DMS53 treated with DMSO at 0.1 percent for 48 hours (cell line): ENCODE measurements at regions not wholly inside any gene's neighbourhood (a gene's known extent, or its start where the extent isn't known, plus 50 kb on each side); places are given as distances from the start of the nearest gene placed in this dataset.
"Not testable (repeated sequence)": the region's sequence is repeated elsewhere in the genome, so short reads cannot be mapped to it uniquely, and the experiment has no call there.

Source experiments
- DNase-seq: peaks from one replicate; lab custom pipeline; 2025; ENCODE audit not compliant: unreplicated experiment; lab: John Stamatoyannopoulos, UW

DNA sequence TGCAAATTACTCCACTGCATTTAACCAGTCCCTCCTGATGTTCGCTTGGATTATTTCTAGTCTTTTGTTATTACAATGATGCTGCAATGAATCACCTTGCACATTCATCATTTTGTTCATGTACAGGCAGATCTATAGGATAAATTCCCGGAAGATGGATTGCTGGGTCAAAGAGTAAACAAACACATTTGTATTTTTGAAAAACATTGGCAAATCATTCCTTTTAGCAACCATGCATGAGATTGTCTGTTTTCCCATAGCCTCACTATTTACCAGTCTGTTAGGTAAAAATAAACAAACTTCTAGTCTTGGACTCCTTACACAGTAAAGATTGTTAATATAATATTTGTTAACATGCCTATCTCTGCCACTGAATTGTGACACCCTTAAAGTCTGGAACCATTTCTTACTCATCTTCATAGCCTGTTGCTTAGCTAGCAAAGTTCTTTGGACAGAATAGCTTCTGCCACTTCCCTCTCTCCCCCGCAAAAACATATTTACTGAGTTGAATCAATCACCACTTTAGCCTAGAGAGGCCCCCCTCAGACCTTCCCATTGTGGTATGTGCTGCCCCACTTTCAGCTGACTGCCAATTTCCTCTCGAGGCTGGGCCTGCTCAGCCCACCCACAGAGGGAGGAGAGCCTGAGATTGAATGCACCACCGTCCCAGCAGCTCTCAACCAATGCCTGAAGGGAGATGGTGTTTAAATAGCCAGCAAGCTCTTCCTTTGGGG, 108.4 kb upstream of the ATXN3L start:
- no peak for DNase-seq

DNA sequence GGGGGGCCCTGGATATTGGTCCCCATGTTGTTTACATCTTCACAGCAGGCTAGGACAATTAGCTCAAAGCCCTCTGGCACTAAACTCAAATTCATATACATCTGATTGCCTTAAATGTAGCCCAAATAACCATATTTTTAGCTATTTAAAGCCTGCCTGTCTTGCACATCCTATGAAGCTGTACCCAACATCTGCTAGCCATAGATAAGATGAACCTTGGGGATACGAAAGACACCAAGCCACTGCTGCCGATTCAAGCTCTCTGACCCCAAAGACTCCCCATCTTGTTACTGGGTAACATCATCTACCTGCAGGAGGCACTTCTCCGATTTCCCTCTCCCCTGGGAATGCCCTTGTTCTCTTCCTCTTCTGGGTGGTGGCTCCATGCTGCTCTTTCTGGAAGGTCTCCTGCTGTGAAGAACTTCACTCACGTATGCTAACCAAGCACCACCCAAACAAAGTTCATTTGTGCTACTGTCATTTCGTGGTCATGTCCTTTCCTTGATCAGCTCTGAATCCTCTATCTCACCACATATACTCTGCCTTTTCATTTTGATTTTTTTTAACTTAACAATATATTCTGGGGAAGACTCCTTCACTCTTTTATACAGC, 107.7 kb upstream of the ATXN3L start:
- no peak for DNase-seq

GRCh38 chrX:13420545-13421183, 100.8 kb upstream of the ATXN3L start:
- DNase-seq: no peak

DNA sequence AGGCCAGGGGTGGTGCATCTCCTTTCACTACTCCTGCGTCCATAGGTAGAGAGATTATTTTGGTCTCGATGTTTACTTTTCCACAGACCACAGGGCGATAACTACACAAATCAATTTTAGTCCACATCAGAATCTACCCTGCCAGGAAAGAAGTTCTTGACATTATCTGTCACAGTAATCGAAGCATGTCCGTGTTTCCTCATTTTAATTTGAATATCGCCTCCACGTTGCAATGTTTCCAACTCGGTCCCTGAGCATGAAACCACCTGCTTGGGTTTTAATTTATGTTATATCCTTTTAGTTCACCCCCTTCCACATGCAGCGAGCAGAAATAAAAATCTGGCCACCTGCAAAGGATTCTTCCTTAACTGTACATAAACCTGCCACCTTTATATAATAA, 100.1 kb upstream of the ATXN3L start:
- DNase-seq: no peak

- DNase-seq: no peak
These were observed 99.4 kb upstream of the ATXN3L start for GRCh38 chrX:13419276-13419675.

- DNase-seq: no peak
These were observed 98.6 kb upstream of the ATXN3L start for GRCh38 chrX:13418126-13419097.

- no peak for DNase-seq
These were observed 95.7 kb upstream of the ATXN3L start for GRCh38 chrX:13415509-13415908.

GRCh38 chrX:13414006-13414647, 94.3 kb upstream of the ATXN3L start:
- DNase-seq: no peak

DNA sequence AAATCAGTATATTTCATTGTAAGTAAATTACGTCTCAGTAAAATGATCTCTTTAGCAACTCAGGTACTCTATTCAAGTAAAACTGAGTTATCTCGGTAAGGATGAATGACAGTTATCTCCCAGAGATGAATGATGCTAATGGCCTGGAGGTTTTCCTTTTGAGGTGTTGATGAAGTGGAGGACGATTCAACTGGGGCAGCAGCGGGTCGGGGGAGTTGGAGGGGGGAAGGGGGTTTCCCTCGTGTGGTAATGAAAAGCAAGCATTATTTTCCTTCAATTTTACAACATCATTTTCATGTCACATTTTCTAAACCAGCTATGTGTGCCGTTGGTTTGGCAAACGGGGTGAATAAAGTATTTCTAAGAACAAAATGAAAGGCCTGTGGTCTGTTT, 92.4 kb upstream of the ATXN3L start:
- DNase-seq: no peak

DNA sequence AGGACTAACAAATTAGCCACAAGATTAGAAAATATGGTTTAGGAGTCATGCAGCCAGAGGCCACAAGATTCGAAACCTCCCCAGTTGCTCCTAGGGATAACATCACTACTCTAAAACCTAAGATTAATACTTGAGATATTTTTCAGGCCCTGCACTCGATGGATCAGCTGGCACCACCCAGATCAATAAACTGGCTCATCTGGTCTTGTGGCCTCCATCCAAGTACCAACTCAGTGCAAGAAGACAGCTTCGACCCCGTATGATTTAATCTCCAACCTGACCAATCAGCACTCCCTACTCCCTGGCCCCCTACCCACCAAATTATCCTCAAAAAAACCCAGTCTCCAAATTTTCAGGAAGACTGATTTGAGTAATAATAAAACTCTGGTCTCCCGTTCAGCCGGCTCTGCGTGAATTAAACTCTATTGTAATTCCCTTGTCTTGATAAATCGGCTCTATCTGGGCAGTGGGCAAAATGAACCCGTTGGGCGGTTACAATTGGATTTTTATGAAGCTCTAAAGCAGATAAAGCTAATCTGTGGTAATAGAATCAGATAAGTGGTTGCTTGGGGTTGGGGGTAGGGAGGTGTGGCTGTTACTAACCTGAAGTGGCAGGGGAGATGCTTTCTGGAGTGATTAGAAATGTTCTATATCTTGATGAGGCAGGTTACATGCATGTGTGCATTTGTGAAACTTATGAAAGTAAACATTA, 91.8 kb upstream of the ATXN3L start:
- no peak for DNase-seq

- not testable (repeated sequence) for DNase-seq
These were observed 88.7 kb upstream of the ATXN3L start for GRCh38 chrX:13408599-13408998.

DNA sequence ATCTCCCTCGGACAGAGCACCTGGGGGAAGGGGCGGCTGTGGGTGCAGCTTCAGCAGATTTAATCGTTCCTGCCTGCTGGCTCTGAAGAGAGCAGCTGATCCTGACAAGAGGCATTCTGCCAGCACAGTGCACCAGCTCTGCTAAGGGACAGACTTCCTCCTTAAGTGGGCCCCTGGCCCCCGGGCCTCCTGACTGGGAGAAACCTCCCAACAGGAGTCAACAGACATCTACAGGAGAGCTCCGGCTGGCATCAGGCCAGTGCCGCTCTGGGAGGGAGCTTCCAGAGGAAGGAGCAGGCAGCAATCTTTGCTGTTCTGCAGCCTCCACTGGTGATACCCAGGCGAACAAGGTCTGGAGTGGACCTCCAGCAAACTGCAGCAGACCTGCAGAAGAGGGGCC, 84.9 kb upstream of the ATXN3L start:
- DNase-seq: not testable (repeated sequence)

GRCh38 chrX:13404364-13404763, 84.5 kb upstream of the ATXN3L start:
- DNase-seq: no peak

- DNase-seq: no peak
These were observed 81.9 kb upstream of the ATXN3L start for GRCh38 chrX:13401724-13402123.

GRCh38 chrX:13398839-13399238, 79.0 kb upstream of the ATXN3L start:
- no peak for DNase-seq

- DNase-seq: no peak
These were observed 78.3 kb upstream of the ATXN3L start for GRCh38 chrX:13397878-13398818.

- DNase-seq: no peak
These were observed 77.1 kb upstream of the ATXN3L start for GRCh38 chrX:13396924-13397323.

DNA sequence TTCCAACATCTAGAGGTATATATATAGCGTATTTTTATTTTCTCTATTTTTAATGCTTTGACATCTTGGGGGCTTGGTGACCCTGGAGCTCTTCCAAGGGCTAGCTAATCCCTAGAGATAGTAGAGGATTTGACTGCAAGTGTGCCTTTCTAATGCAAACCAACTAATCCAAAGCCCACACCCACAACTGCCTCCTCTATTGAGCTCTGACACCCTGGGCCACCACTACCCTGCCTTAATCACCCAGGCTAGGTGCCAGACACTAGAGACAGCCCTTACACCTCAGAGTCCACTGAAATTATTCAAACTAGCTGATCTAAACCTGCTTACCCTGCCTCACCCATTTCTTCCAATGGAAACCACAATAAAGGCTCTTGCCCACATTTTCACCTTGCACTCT, 69.6 kb upstream of the ATXN3L start:
- DNase-seq: no peak
